Fibroblast of lung (primary cell): ENCODE measurements at regions not wholly inside any gene's neighbourhood (a gene's known extent, or its start where the extent isn't known, plus 50 kb on each side); places are given as distances from the start of the nearest gene placed in this dataset.

Source experiments
- CTCF ChIP-seq, 2 donors: IDR thresholded peaks in 1 of 2; conservative IDR thresholded peaks in 1 of 2; 1 replicate in 1 of 2; 2 replicates in 1 of 2; pipeline ENCODE4 v1.5.1; 2011 to 2012; ENCODE audit warnings: low read length in 2 of 2, control low read depth in 1 of 2, inconsistent platforms in 1 of 2, low read depth in 1 of 2, mild to moderate bottlenecking in 1 of 2
- EZH2 ChIP-seq: IDR thresholded peaks from 2 replicates; pipeline ENCODE4 v1.5.1; 2012; ENCODE audit warnings: low read length, control low read depth, mild to moderate bottlenecking; ENCODE audit errors: missing control alignments

GRCh38 chr12:88273450-88273849 is 131.3 kb downstream of the TMTC3 start:
- TF ChIP-seq CTCF (conservative IDR thresholded peaks at IDR 0.05 in 1 of 2, IDR thresholded peaks at IDR 0.05 in 1 of 2; ENCODE audit: low read depth in 1 of 2, low read length in 2 of 2) (no peak), EZH2 (no peak)
